NCI-H774 (cell line): ENCODE measurements at regions not wholly inside any gene's neighbourhood (a gene's known extent, or its start where the extent isn't known, plus 50 kb on each side); places are given as distances from the start of the nearest gene placed in this dataset.
A peak's percentile ranks its signal among the peaks of the same experiment; 100 is the strongest.

Experiments
- DNase-seq: peaks from one replicate; lab custom pipeline; 2025; lab: John Stamatoyannopoulos, UW

DNA sequence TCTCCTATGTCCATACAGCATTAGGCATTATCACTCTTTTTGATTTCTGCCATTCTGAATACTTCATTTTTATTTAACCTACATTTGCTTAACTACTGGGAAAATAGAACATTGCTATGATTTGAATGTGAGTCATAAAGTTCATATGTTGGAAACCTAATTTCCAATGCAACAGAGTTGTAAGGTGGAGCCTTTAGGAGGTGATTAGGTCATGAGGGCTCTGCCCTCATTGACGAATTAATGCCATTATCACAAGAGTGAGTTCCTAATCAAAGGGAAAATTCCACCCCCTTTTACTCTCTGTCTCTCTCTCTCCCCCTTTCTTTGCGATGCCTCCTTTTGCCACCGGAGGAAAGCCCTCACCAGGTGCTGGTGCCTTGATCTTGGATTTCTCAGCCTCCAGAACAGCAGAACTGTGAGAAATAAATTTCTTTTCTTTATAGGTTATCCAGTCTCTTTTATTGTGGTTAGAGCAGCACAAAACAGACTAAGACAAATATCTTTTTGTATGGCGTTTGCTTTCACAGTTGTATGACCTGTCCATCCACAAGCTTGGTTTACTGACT, 180.1 kb upstream of the ARID2 start:
- DNase-seq: no peak

DNA sequence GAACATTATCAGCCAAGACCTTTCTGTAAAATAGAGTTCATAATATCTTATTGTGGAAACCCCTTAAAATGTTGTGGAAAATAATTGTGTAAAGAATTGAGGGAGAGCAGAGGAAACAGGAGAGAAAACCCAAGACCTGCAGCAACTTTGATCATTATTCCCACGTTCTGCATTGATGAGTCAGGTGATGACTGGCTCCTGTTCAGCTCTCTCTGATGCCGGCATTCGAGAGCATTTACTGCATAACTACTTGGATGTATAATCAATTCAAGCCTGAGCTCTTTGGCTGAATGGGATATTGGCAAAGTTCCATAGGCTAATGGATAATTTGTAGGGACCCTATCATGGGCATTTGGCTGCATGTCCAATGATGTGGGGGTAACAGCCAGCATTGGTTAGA, 176.3 kb upstream of the ARID2 start:
- DNase-seq: no peak

DNA sequence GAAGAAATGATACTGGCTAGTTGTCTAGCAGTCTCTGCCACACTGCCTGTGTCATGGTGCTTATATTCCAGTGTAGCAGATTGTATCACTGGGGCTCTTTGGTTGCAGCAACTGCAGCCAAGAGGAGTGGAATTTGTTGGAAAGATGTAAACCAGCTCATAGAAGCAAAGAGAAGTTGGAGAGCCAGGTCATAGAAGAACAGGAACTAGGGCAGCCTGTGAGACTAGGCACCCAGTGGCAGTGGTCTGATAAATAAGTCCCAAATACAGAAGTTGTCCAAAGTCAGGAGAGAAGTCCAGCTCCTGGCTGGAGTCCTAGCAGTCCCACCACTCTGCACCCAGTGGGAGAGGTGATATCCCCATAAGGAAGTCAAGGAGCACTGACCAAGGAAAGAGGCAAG, 172.5 kb upstream of the ARID2 start:
- no peak for DNase-seq

DNA sequence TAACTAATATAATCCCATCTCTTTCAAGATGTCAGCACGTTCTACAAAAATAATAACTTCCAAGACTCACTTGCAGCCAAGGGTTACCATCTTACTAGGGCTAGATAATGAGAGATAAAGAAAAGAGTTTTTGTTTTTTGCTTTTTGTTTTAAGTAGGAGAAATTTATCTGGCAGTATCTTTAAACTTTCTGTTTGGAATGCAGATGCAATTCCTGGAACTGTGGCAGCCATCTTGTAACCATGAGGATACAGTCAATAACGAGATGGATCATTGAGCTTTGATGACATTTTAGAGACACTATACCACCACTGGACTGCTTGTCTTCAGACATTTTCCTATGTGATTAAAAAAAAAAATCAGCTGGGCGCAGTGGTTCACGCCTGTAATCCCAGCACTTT, 171.2 kb upstream of the ARID2 start:
- no peak for DNase-seq

DNA sequence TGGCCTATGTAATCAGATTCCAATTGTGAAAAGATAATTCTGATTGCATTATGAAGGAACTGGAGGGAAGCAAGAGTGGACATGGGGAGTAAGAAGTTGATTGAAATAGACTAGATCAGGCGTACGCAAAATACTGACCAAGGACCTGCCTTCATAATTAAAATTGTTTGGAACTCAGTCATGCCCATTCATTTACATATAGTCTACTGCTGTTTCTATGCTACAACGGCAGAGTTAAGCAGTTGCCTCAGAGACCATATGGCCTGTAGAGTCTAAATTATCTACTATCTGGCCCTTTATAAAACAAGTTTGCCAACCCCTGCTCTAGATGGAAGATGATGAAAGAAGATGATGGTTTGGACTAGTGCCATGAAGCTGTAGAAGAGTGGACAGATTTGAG, 170.0 kb upstream of the ARID2 start:
- DNase-seq: no peak

DNA sequence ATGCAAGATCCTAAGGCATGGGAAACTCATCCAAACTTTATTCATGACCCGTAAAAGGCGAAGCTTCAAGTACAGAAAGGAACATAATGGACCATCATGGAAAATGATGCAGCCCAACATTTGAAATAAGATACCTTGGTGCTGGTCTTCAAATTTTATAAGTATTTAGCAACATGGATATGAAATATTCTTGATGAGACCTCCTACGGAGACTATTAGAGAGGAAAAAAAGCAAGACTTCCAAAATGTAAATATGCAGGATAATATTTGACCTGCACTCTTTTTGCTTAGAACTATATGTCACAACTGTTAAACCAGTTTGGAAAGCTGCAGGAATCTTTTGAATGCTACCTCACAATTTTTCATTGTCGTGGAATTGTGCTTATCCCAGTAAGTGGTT, 168.8 kb upstream of the ARID2 start:
- no peak for DNase-seq

DNA sequence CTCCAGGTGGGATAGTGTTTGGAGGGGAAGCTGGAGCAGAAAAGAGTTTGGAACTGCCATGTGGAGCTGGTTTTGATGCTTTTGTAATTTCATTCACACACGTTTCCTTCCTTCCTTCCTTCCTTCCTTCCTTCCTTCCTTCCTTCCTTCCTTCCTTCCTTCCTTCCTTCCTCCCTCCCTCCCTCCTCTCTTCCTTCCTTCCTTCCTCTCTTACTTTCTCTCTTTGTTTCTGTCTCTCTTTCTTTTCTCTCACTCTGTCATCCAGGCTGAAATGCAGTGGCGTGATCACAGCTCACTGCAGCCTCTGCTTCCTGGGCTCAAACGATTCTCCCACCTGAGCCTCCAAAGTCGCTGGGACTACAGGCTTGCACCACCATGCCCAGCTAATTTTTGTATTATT, 168.0 kb upstream of the ARID2 start:
- no peak for DNase-seq

DNA sequence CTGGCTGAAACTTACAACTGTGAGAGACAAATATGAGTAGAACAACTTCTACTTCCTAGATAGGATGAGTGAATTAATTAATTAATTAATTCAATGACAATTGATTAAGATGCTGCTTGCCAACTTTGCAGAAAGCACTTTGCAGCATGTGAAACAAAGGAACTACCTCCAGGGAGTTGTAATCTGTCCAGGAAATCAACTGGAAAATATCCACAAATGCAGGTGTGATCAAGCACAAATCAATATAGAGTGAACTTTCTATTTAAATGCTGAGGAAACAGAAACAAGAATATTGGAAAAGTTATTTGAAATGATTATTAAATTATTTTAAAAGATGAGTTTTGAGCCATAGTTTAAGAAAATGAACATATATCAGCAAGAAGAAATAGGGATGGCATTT, 163.9 kb upstream of the ARID2 start:
- no peak for DNase-seq

DNA sequence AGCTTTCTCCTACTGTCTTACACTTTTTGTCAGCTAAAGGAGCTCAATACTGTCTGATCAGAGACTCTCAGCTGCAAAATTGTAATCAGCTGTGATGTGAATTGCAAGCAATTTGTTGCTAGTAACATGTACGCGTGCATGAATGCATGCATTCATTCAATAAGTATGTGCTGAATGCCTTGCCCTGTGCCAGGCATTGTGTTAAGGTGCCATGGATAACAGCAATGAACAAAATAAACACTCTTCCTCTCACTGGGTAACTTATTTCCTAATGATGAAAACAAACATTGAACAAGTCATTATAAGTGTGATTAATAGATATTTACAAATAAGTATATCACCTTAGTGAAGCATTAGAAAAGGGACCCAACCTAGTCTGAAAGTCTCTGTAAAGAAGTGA, 163.2 kb upstream of the ARID2 start:
- DNase-seq: peak; percentile 8

DNA sequence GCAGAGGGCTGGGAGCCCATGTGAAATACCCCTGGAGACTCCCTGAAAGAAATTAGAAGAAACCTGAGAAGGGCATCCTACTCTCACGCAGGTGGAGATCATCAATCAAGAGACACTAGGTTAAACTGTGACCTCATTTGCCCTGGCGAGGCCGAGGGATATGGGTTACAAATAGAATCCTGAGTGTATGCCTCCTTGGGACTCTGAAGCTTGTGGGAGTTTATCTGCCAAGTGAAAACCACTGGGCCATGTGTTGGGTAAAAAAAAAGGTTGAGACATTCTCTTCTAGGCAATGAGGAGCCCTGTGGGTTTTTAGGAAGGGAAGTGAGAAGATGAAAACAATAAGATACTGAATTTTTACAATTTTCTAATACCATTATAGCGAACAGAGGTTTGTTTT, 160.7 kb upstream of the ARID2 start:
- no peak for DNase-seq

DNA sequence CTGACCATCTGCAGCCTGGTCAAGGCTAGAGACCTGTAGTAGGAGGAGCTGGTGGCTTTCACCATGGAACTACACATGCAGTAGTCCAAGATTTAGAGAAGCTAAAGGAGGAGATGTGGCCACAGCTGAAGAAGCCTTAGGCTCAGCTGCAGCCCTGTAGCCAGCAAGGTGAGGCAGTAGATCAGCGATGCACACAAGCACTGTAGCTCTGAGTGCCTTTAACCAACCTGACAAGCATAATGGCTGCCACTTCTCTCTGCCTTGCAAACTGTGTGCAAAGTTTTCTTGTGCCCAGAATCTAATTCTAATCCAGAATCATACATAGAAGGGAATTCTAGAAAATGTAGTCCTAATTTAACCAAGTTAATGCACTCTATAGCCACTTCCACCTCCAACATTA, 159.0 kb upstream of the ARID2 start:
- DNase-seq: no peak

DNA sequence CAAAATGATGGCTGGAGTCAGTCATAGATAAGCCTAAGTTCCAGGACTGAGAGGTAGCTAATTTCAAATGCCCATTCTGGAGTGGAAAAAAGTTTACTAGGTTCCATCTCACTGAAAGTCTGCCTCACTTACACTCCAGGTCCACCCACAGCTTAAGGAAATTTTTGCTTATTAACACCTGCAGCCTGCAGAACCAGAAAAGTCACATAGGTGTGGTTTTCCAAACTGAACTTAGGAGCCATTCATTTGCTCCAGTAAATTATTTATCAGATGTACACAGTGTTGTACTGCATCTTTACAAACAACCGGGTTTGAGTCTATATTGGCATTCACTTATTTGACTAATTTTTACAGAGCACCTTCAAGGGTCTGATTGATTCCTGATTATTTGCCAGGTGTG, 157.4 kb upstream of the ARID2 start:
- no peak for DNase-seq

DNA sequence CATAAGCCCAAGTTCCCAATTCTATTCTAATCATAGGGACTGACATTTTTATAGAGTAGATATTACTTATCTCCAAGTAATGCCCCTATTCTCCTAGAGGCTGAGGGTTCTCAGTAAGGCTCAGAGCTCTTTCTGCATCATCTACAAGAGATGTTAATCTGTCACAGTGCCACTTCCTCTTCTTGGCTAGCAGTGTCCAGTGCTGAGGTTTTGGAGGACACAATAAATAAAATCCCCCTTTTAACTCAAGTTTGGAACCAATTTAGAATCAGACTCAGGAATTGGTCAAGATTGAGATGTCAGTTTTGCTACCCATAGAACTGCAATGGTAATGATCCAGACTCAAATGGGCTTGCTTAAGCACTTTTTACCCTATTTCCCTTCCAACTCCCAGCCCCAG, 154.1 kb upstream of the ARID2 start:
- DNase-seq: no peak

DNA sequence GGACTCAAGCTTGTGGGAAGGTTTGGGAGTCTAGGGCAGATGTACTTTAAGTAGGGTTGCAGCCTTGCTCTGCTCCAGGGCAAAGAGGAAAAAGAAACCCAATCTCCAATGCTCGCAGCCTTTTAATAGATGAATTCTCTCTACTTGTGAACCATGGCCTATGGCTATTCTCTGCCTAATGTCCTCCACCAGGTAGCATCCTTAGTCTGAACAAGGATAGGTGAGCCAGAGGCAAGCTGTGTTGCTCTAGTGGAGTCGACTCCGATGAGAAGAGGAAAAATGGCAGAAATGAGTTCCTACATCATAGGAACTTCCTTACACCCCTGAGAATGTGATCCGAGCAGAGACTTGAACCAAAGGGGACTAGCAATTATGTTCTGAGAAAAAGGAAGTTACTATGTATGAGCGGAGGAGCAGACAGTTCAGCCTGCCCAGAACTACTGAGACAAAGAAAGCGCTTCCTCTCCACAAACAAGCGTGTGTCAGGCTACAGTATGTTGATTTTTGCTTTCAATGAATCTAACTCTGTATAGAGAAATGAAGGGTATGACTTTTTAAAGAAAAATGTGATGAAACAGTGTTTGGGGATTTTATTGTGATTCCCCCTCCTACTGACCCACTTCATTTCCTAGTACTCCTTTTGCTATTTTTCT, 153.6 kb upstream of the ARID2 start:
- no peak for DNase-seq

DNA sequence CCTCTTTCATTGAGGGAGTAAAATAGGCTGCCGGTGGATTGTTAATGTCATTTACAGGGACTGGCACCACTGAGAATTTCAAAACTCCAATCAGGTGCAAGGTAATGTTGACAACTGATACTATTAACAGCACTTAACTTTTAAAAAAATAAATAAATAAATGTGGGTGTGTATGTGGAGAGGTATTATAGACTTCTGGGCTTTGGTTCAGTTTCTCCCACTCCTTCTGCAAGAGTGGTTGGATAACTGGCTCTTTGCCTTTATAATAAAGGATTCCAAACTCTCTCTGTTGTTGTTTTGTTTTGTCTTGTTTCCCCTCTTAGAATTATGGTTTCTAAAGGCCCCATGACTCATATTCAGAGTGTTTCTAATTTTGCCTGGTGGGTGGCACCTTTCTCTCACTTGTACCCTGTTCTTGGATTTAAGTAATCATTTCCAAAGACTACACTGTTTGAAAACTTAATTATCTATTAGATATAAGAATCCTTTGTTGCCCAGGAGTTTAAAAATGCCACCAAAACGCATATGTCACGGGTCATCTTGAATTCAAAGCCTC, 151.6 kb upstream of the ARID2 start:
- DNase-seq: no peak

DNA sequence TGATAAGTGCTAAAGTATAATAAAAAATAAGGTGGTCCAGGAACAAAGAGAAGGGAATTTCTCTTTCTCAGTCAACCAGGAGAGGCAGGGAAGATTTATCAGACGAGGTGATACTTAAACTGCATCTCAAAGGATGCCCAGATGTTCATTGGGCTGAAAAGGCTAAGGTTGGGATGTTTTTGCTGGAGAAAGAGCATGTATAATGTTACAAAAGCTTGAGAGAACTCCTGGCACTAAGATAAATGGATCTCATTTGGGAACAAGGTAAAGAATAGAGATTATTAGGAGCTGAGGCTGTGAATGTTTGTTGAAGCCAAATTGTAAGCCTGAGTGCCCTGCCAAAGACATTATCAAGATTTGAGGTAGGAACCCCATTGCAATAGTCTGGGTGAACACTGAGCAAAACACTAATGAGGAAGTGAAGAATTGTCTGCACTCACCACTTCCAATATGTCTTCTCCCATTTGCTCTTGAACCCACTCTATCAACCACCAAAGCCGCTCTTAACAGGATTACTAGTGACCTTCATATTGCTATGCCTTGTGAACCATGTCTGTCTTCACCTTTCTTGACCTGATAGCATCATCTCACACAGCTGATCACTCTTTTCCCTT, 149.0 kb upstream of the ARID2 start:
- DNase-seq: no peak

DNA sequence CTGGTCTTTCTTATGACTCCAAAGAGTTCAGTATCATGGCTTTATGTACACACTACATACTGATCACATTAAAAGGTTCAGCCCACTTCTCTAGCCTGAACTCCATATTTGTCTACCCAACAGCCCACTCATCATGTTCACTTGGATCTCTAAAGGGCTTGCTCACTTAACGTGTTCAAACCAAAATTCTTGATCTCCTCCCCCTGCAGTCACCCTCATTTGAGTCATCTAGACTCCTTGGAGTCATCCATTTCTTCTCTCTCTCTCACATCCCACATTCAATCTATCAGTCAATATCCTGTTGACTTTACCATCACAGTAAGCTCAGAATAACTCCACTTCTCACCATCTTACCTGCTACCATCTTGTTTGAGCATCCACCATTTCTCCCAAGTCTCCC, 148.4 kb upstream of the ARID2 start:
- no peak for DNase-seq

DNA sequence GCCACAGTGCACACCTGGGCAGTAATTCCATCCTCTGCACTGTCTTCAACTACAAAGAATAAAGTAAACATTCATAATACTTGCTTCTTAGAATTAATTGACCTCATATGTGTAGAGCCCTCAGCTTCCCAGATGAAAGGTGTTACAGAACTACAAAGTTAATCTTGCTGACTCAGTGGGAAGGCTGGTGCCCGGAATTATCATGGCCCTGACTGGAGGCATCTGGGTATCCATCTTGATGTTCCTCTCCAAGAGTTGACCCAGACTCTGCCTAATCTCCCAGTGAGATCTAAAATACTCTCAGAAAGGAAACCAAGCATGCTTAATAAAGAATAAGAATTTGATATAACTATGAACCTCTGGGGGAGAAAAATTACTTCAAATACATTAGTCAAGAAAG, 147.0 kb upstream of the ARID2 start:
- DNase-seq: no peak

DNA sequence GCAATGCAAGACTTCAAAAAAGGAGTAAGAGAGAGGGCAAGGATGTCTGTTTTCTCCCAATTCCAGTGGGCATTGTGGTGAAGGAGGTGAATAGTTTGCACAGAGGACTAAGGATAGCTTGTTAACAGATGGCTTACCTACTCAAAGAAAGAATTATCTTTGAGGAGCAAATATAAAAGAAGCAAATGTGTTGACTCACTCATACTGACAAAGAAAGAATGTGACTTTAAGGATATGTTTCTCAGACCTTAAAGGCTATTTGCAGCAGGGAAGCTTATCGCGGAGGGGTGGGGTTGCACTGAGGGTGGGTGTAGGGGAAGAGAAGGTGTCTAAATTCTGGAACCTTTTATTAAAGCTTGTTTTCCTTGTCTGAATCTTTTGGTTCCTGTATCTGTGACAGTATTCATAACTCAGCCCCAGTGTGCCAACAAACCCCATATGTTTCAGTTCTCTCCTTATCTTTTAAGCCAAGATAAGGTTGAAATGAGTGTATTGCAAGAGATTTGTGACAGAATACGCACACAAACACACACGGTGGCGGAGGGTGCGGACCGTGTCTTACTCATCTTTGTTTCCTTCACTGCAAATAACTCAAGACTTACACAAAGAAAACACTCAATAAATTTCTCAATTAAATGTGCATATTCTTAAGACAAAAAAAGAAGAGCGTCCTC, 146.4 kb upstream of the ARID2 start:
- DNase-seq: no peak

DNA sequence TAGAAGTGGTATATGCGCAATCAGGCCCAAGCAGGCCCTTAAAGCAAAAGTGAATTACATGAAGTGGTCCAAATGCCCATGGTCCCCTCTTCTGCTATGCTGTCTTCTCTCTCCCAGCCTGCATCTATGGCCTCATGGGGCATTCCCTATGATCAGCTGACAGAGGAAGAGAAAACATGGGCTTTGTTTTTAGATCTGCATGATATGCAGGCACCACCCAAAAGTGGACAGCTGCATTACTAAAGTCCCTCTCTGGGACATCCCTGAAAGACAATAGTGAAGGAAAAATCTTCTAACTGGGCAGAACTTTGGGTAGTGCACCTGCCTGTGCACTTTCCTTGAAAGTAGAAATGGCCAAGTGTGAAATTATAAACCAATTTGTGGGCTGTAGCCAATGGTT, 145.2 kb upstream of the ARID2 start:
- DNase-seq: no peak

DNA sequence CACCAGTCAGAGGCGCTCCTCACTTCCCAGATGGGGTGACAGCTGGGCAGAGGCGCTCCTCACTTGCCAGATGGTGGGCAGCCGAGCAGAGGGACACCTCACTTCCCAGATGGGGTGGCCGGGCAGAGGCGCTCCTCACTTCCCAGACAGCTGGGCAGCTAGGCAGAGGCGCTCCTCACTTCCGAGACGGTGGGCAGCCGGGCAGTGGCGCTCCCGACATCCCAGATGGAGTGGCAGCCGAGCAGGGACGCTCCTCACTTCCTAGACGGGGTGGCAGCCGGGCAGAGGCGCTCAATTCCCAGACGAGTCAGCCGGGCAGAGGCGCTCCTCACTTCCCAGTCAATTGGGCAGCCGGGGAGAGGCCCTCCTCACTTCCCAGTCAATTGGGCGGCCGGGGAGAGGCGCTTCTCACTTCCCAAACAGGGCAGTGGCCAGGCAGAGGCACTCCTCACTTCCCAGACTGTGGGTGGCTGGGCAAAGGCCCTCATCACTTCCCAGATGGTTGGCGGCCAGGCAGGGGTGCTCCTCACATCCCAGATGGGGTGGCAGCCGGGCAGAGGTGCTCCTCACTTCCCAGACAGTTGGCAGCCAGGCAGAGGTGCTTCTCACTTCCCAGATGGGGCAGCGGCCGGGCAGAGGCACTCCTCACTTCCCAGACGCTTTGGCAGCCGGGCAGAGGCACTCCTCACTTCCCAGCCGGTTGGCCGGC, 143.8 kb upstream of the ARID2 start:
- no peak for DNase-seq

DNA sequence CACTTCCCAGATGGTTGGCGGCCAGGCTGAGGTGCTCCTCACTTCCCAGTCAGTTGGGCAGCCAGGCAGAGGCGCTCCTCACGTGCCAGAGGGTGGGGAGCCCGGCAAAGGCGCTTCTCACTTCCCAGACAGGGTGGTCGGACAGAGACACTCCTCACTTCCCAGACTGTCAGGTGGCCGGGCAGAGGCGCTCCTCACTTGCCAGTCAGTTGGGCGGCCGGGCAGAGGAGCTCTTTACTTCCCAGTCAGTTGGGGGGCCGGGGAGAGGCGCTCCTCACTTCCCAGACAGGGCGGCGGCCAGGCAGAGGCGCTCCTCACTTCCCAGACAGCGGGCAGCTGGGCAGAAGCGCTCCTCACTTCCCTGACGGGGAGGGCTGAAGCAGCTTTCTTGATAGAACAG, 143.0 kb upstream of the ARID2 start:
- no peak for DNase-seq

DNA sequence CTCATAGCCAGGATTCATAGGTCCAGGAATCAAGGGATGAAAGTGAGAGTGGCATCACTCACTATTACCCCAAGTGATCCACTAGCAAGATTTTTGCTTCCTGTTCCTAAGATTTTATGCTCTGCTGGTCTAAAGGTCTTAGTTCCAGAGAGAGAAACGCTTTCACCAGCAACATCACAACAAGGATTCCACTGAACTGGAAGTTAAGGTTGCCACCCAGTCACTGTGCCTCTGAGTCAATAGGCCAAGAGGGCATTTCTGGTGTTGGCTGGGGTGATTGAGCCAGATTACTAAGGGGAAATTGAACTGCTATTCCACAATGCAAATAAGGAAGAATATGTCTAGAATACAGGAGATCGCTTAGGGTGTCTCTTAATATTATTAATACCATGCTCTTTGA, 142.5 kb upstream of the ARID2 start:
- DNase-seq: no peak
